Endothelial cell of umbilical vein (primary cell): ENCODE measurements at regions not wholly inside any gene's neighbourhood (a gene's known extent, or its start where the extent isn't known, plus 50 kb on each side); places are given as distances from the start of the nearest gene placed in this dataset.

Source experiments
- BruUV-seq: library from RNA; stranded (reverse); fragments of 400-500 nt; replicated peaks from 2 replicates; lab custom pipeline; 2021; lab: Mats Ljungman, UMichigan
- CTCF ChIA-PET: fragments of 300-600, 350-600 bp; sonication (Branson Sonifier 250); formaldehyde crosslinking; loops from one replicate; lab custom pipeline; 2021; ENCODE audit warnings: antibody characterized with exemption, inconsistent platforms; lab: Charles Lee
- POLR2A ChIA-PET: fragments of 300-600, 350-600 bp; sonication (Branson Sonifier 250); formaldehyde crosslinking; loops from one replicate; lab custom pipeline; 2021; ENCODE audit warnings: antibody characterized with exemption, inconsistent platforms; lab: Charles Lee
- DNase-seq: peaks from one replicate; pipeline ENCODE4 v3.0.0-alpha.2; 2011; ENCODE audit warnings: low read depth, low spot score
- FAIRE-seq: peaks from 2 replicates; lab custom pipeline; 2011; peaks lifted over from hg19 to GRCh38; lab: Jason Lieb, UNC
- H2AFZ ChIP-seq: 2 replicates; pipeline ENCODE4 v1.6.0; 2012; ENCODE audit warnings: low read depth, low read length, control low read depth, inconsistent platforms
- H3K27ac ChIP-seq: 2 replicates; pipeline ENCODE4 v1.5.1; 2011; ENCODE audit warnings: low read depth, mild to moderate bottlenecking, control low read depth, low read length, moderate library complexity; ENCODE audit not compliant: insufficient read depth
- H3K27me3 ChIP-seq, 2 experiments: 2 replicates each; pipeline versions ENCODE4 v1.6.0 to v1.6.1; 2011; ENCODE audit warnings: low read length in 2 of 2, mixed read lengths in 1 of 2; ENCODE audit not compliant: control insufficient read depth in 2 of 2, insufficient read depth in 2 of 2
- H3K36me3 ChIP-seq, 2 experiments: 2 replicates in 1 of 2; 3 replicates in 1 of 2; pipeline ENCODE4 v1.5.1; 2011; ENCODE audit warnings: low read length in 2 of 2, mild to moderate bottlenecking in 1 of 2, moderate library complexity in 1 of 2; ENCODE audit not compliant: control insufficient read depth in 2 of 2, insufficient read depth in 2 of 2; ENCODE audit errors: extremely low read depth in 1 of 2
- H3K4me1 ChIP-seq: 3 replicates; pipeline ENCODE4 v1.5.1; 2011; ENCODE audit warnings: mild to moderate bottlenecking, low read length; ENCODE audit not compliant: control insufficient read depth, insufficient read depth; ENCODE audit errors: extremely low read depth
- H3K4me2 ChIP-seq: 2 replicates; pipeline ENCODE4 v1.6.1; 2011; ENCODE audit warnings: low read length, control low read depth, mixed read lengths; ENCODE audit not compliant: insufficient read depth
- H3K4me3 ChIP-seq, 3 experiments: fragments of 200-600 bp in 1 of 3; sonication (generic), shearing (Covaris generic) in 1 of 3; replicated peaks in 1 of 3; 2 replicates each; pipeline ENCODE4 v1.5.1; 2011 to 2016; ENCODE audit warnings: control low read depth in 3 of 3, low read length in 3 of 3, mild to moderate bottlenecking in 2 of 3, inconsistent platforms in 1 of 3, low read depth in 1 of 3, moderate library complexity in 1 of 3; ENCODE audit not compliant: insufficient read depth in 1 of 3
- H3K79me2 ChIP-seq: 2 replicates; pipeline ENCODE4 v1.6.0; 2012; ENCODE audit warnings: low read length, inconsistent platforms; ENCODE audit not compliant: control insufficient read depth, insufficient read depth
- H3K9ac ChIP-seq: replicated peaks from 2 replicates; pipeline ENCODE3; 2011; ENCODE audit warnings: low read length, control low read depth; ENCODE audit not compliant: insufficient read depth; ENCODE audit errors: extremely low read depth
- H3K9me1 ChIP-seq: replicated peaks from 3 replicates; pipeline ENCODE4 v1.6.0; 2011; ENCODE audit warnings: mild to moderate bottlenecking, low read length; ENCODE audit not compliant: control insufficient read depth, insufficient read depth; ENCODE audit errors: extremely low read depth
- H3K9me3 ChIP-seq: replicated peaks from 2 replicates; pipeline ENCODE4 v1.5.1; 2012; ENCODE audit warnings: low read length, inconsistent platforms; ENCODE audit not compliant: control insufficient read depth, insufficient read depth
- H4K20me1 ChIP-seq: replicated peaks from 2 replicates; pipeline ENCODE3; 2011; ENCODE audit warnings: mild to moderate bottlenecking, low read length; ENCODE audit not compliant: control insufficient read depth, insufficient read depth; ENCODE audit errors: extremely low read depth
- EZH2 ChIP-seq: IDR thresholded peaks from 2 replicates; pipeline ENCODE4 v1.6.1; 2012; ENCODE audit warnings: borderline replicate concordance, low read depth, mild to moderate bottlenecking, moderate library complexity, low read length, inconsistent platforms; ENCODE audit not compliant: severe bottlenecking
- GATA2 ChIP-seq: IDR thresholded peaks from 2 replicates; pipeline ENCODE4 v1.7.0; 2011; ENCODE audit warnings: low read depth, mild to moderate bottlenecking, moderate library complexity, mixed read lengths, low read length; ENCODE audit not compliant: insufficient read length, insufficient read depth
- JUN ChIP-seq: IDR thresholded peaks from 2 replicates; pipeline ENCODE4 v1.6.1; 2011; ENCODE audit warnings: borderline replicate concordance, low read depth; ENCODE audit not compliant: insufficient read length, insufficient read depth
- MYC ChIP-seq: IDR thresholded peaks from one replicate; pipeline ENCODE4 v1.6.1; 2011; ENCODE audit warnings: mild to moderate bottlenecking, low read depth, low read length
- POLR2A ChIP-seq: IDR thresholded peaks from 2 replicates; pipeline ENCODE4 v1.6.1; 2012; ENCODE audit warnings: low read depth, mild to moderate bottlenecking, control low read depth, low read length
- POLR2AphosphoS5 ChIP-seq: IDR thresholded peaks from 2 replicates; pipeline ENCODE4 v1.6.1; 2012; ENCODE audit warnings: low read depth, mild to moderate bottlenecking, control low read depth, low read length, moderate library complexity; ENCODE audit not compliant: insufficient read depth
- dilution Hi-C: fragments of 300-500 bp; cut with MboI; formaldehyde crosslinking; loops from one replicate; pipeline ENCODE4 v1.15.0; 2019; ENCODE audit warnings: low sequenced_read_pairs; ENCODE audit not compliant: extremely low pct_ligation_motif_present
- intact Hi-C: fragments of 100-400 bp; cut with micrococcal nuclease; formaldehyde crosslinking; loops from one replicate; pipeline ENCODE4 v1.10.0; 2022

DNA sequence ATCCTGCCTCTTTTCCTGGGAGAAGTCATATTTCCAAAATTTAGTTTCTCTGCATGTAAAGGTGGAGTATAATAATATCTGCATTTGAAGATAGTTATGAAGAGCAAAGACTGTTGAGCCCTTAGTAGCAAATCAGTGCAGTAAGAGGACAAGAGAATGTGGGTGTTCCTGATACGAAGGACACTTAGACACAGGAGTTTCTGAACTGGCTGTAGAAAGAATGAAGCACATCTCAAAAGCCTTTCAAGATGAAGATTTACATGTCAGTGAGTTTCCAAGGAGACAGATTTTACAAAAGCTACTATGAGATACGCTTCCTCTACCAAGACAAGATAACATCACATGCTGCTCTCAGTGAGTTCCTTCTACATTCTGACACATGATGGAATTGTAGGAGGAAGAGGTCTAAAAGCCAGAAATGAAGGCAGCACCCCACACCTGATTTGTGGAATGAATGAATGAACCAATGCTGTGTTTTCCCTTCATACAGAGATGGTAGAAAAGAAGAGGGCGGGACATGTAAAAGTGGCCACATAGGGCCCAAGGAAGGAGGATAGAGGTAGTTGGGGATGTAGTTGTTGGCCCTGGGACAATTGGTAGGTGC lies 173.6 kb upstream of the PDE1C start:
- dilution Hi-C loops: no loop called here
- no peaks in the 10 kb centered on the region for H3K9me3 ChIP-seq
- no peak overlapping the region for H3K9ac ChIP-seq
- DNase-seq (no peak), FAIRE-seq (no peak)
- H2AFZ ChIP-seq: no peak overlapping the region
- intact Hi-C loops: no loop called here
- H3K9me1 ChIP-seq: no peaks in the 10 kb centered on the region
- H4K20me1 ChIP-seq: no peaks in the 10 kb centered on the region
- no peaks in the 10 kb centered on the region for H3K36me3 ChIP-seq
- BruUV-seq: no TSS peak
- TF ChIP-seq GATA2: no peak
- no peak for TF ChIP-seq EZH2
- no peak for TF ChIP-seq POLR2AphosphoS5
- TF ChIP-seq POLR2A: no peak
- POLR2A ChIA-PET: no interaction called here
- H3K4me1 ChIP-seq: no peaks in the 10 kb centered on the region
- CTCF ChIA-PET: interaction anchor here (0.9 kb wide), 1 partner anchor 33 kb away, joined by 3 read pairs; no protein-coding TSS in a partner anchor
- no peak overlapping the region for H3K4me3 ChIP-seq
- H3K27me3 ChIP-seq: no peaks in the 10 kb centered on the region
- no peak overlapping the region for H3K4me2 ChIP-seq
- no peak overlapping the region for H3K27ac ChIP-seq
- no peaks in the 10 kb centered on the region for H3K79me2 ChIP-seq

- ChIA-PET CTCF (no interaction called here), POLR2A (no interaction called here)
- no peaks in the 10 kb centered on the region for H3K27me3 ChIP-seq
- intact Hi-C loops: no loop called here
- no peaks in the 10 kb centered on the region for H3K9me3 ChIP-seq
- TF ChIP-seq JUN (no peak), MYC (no peak)
- no peaks in the 10 kb centered on the region for H4K20me1 ChIP-seq
- no peaks in the 10 kb centered on the region for H3K9me1 ChIP-seq
- H2AFZ ChIP-seq: no peak overlapping the region
- H3K27ac ChIP-seq: no peak overlapping the region
- no peak for FAIRE-seq
- dilution Hi-C loops: no loop called here
- no peak for DNase-seq
- no peak overlapping the region for H3K4me3 ChIP-seq
- no peaks in the 10 kb centered on the region for H3K79me2 ChIP-seq
- H3K36me3 ChIP-seq: no peaks in the 10 kb centered on the region
- H3K4me1 ChIP-seq: no peaks in the 10 kb centered on the region
- no peak overlapping the region for H3K4me2 ChIP-seq
- no peak overlapping the region for H3K9ac ChIP-seq
- no TSS peak for BruUV-seq
Measured at GRCh38 chr7:32242436-32242835, 172.2 kb upstream of the PDE1C start.
